ENCODE measurements at regions not wholly inside any gene's neighbourhood (a gene's known extent, or its start where the extent isn't known, plus 50 kb on each side); places are given as distances from the start of the nearest gene placed in this dataset.
A peak's percentile ranks its signal among the peaks of the same experiment; 100 is the strongest.

- no peak for DNase-seq
These were observed 95.9 kb upstream of the LEP start for GRCh38 chr7:128145191-128145590.

DNA sequence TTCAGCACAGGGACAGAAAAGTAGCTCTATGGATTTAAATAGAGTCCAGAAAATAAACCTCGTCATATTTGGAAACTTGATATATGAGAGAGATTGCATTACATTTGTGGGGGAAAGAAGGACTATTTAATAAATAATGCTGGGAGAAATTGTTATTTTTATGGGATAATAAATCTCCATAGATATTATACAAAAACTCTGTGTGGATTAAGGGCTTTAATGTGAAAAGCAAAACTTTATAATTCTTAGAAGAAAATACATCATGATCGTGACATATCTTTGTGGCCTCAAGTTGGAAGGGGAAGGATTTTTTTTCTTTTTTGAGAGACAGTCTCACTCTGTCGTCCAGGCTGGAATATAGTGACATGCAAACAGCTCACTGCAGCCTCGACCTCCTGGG, 95.0 kb upstream of the LEP start:
- no peak for DNase-seq

DNA sequence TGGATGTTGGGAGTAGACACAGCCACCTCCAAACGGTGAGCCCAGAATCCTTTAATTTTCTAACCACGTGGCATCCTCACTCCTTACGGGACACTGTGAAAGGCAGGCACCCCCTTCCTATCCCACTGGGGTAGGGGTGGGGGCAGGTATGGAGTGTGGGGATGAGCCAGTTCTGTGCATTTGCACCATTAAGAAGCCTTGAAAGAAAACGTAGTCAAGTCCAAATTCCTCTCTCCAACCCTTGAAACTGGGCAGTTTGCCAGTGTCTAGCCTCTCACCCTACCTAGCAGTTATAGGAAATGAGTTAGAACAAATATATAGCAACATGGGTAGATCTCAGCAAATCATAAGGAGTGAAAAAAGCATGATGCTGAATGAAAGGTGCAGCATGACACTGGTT, 92.4 kb upstream of the LEP start:
- peak; percentile 20 for DNase-seq

- no peak for DNase-seq
These were observed 90.7 kb upstream of the LEP start for GRCh38 chr7:128150223-128150865.

DNA sequence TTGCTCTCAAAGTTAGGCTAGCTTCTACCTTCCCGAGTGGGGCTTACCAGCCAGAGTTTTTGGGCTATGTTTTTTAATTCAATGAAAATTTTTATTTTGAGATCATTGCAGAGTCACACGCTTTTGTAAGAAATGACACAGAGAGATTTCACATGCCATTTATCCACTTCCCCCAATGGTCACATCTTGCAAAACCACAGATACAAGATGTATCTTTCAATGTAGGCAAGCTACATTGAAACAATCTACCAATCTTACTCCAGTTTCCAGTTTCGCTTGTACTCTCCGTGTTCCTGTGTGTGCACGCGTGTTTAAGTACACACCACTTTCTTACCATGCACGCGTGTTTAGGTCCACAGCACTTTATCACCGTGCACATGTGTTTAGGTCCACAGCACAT, 89.4 kb upstream of the LEP start:
- DNase-seq, result no peak

DNA sequence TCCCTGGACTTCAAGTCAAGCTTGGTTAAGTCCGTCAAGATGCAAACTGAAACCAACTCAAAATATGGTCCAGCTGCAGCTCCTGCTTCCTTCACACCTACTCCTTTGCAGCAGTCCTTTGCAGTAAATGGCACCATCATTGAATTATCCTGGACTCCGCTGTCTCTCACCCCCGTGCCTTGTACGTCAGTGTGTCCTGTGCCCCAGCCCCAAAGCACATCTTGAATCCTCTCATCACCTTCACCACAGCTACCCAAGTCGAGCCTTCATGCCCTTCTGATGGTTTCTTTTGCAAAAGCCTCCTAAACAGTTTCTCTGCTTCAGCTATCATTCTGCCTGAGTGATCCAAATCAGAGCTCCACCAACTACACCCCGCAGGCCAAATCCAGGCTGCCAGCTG, 88.4 kb upstream of the LEP start:
- DNase-seq, result no peak

DNA sequence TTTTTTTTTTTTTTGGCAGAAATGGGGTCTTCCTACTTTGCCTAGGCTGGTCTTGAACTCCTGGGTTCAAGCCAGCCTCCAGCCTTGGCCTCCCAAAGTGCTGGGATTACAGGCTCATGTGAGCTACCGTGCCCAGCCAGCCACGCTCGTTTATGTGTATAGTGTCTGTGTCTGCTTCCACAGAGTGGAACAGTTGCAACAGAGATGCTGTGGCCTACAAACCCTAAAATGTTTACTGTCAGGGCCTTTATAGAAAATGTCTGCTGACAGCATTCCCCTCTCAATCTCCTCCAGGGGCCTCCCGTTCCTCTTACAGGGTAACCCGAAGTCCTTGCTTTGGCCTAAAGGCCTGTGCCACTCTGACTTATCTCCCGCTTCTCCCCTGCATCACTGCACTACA, 87.6 kb upstream of the LEP start:
- DNase-seq, result no peak

GRCh38 chr7:128154504-128154903, 86.6 kb upstream of the LEP start:
- no peak for DNase-seq

GRCh38 chr7:128155100-128155740, 85.9 kb upstream of the LEP start:
- no peak for DNase-seq

DNA sequence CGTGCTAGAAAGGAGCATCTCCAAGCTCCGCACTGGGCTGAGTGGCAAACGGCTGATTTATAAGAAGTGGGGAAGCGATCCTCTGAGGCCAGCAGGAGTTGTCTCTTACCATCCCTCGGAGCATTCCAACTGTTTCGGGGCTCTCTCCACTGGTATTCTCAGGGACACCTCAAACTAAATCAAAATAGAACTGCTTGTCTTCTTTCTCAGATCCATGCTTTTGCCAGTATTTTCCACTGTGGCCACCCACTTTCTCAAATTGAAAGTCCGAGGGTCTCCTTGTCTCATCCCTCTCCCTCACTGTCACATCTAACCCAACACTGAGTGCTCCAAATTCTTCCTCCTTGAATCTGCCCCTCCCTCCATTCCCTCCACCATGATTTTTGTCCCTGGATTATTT, 83.2 kb upstream of the LEP start:
- DNase-seq, result no peak

- no peak for DNase-seq
These were observed 82.7 kb upstream of the LEP start for GRCh38 chr7:128158370-128158769.

DNA sequence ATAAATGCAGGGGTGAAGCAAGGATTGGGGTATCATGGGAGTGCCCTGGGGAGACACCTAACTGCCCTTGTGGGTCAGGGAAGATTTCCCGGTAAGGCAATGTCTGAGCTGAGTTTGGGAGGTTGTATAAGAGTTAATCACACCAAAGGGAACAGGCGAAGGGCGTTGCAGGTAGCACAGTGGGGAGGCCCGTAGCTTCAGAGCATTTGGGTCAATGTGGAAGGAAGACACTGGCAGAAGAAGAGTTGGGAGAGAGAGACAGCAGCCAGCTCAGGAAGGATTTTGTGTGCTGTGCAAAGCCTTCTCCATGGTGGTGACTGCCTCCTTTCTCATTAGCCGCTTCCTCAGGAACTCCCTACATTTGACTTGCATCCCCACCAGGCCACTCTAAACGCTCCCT, 80.8 kb upstream of the LEP start:
- no peak for DNase-seq

DNA sequence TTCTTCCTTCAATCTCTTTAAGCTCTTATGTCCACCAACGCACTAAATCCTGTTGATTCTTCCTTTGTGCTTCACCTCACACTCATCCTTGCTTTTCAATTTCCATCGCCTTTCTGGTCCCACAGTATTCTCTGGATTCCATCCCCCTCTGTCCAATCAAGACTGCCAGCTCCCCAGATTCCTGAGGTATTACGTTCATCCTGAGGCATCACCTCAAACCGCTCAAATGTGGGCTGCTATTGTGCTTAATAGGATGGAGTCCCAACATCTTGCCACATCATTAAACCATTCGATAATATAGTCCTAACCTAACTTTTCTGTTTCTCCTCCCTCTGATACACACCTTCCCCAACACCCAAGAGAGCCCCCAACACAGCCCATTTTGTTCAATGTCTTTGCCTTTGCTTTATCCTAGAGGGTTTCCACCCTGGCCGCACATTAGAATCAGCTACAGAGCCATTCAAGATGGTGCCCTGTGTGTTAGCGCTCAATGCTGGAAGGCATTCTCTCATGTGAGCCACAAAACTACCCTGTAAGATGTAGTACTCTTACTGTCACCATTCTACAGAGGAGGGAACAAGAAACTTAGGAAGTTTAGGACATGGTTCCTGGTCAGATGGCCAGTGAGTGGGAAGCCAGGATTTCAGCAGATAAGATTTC, 79.5 kb upstream of the LEP start:
- DNase-seq, result no peak

DNA sequence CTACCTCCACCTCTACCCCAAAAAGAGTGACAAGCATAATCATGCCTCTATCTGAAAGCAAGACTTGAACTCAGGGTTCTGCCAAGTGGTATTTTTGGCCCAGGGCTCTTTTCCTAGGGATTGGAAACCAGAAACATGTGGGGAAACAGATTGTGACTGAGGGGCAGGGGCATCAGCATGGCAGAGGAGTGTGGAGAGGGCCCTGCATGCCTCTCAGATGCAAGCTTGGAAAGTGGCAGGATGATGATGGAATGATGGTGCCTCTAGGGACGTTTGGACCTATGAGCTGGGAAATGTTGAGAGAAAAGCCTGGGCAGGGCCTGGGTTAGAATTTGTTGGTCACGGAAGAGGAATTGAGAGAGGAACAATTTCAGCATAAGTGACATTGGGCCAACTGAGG, 78.4 kb upstream of the LEP start:
- no peak for DNase-seq

- no peak for DNase-seq
These were observed 77.6 kb upstream of the LEP start for GRCh38 chr7:128163473-128163872.

DNA sequence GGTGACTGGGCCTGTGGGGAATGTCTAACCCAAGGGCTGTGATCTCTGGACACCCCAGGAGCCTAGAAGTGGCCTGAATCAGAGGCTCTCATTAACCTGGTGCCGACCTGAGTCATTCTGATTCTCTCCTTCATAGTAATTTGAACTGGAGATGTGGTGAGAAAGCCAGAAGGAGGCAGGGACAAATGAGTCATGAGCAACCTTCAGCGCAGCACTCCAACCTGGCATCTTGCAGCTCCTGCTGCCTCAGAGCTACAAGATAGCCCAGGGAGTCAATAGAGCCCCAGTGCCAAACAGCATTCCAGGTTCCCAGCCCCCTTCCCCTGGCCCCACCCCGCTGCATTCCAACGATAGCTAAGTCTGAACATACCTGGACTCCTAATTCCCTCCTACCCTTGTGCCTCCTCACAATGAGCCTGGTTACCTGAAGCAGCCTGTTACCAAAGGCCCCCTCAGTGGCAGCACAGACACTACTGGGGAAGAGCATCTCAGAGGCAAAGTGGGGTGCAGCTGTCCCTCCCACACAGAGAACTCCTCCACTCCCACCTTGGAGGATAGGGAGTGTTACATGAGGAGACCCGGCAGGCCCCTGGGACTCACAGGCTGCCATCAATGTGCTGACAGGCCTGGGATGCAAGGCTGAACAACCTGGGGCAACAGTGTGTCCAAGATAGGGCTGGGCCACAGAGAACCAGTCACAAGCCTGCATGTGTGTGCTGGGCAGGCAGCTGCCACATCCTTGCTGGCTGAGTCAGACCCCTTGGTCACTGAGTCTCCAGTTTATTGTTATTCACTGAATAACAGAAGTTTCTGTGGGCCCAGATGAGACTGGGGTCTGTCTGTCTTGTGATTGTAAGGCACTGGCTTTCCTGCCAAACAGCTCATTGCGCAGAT, 76.8 kb upstream of the LEP start:
- peak; percentile 55 for DNase-seq

GRCh38 chr7:128164955-128165670, 76.0 kb upstream of the LEP start:
- DNase-seq, result no peak

DNA sequence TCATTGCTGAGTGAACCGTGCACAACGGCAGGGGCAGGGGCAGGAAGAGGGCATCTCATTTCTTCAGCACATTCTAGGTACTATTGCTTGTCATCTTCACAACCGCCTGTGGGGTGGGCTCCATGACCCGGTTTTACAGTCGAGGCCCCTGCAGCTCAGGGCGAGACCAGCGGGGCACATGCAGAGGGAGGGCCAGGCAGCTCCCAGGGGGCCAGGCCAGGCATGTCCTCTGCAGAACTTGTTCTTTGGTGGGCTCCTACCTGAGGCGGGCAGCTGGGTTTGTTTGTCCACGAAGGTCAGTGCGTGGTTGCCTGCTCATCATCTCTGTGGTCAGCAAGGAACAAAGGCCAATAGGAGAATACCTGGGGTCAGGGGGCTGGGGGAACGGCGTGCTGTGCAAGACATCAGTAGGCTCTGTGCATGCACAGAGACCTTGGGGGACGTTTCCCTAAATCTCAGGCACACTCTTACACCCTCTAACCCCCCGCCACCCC, 75.1 kb upstream of the LEP start:
- DNase-seq, result no peak

DNA sequence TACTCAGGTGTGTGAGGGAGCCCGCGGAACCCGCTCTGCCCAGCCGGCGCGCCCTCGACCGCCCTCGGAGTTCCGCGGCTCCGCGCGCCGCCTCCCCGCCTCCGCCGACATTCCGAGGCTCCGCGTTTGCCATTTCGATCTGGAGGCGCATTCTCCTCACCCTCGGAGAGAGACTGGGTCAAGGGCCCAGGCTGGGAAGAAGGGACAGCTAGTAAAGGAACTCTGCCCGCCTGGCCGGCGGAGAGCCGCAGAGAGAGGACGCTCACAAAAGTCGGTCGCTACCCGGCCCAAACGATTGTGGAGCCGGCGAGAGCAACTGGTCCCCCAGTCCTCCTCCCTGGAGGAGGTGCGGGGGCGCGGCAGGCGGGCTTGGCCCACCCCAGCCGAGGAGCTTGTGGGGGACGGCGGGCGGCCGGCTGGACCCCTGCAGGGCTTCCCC, 74.5 kb upstream of the LEP start:
- no peak for DNase-seq

- DNase-seq, result peak; percentile 66
These were observed 73.9 kb upstream of the LEP start for GRCh38 chr7:128167042-128167701.

GRCh38 chr7:128167791-128168666, 73.0 kb upstream of the LEP start:
- no peak for DNase-seq

Measured in fibroblast of upper back skin (primary cell).